ENCODE measurements at regions not wholly inside any gene's neighbourhood (a gene's known extent, or its start where the extent isn't known, plus 50 kb on each side); places are given as distances from the start of the nearest gene placed in this dataset.

- TF ChIP-seq CHD7 (IDR thresholded peaks at IDR 0.05; ENCODE audit: insufficient replicate concordance, low read length) (no peak), POLR2AphosphoS5 (IDR thresholded peaks at IDR 0.05; ENCODE audit: low read depth, low read length) (peak; percentile 47), EP300 (IDR thresholded peaks at IDR 0.05; ENCODE audit: borderline replicate concordance in 1 of 2, low read depth in 2 of 2, low read length in 2 of 2) (no peak), BRCA1 (IDR thresholded peaks at IDR 0.05; ENCODE audit: low read depth, low read length) (no peak), FOSL1 (IDR thresholded peaks at IDR 0.05; ENCODE audit: insufficient read depth, low read depth, low read length) (no peak), KDM5A (IDR thresholded peaks at IDR 0.05; ENCODE audit: low read length) (no peak), ZNF274 (IDR thresholded peaks at IDR 0.05; ENCODE audit: borderline replicate concordance, extremely low read depth, low read length) (no peak), RXRA (IDR thresholded peaks at IDR 0.05; ENCODE audit: insufficient read depth, low read depth, low read length) (no peak), CEBPB (IDR thresholded peaks at IDR 0.05; ENCODE audit: low read depth, low read length) (peak; percentile 77), POLR2A (IDR thresholded peaks at IDR 0.05; ENCODE audit: control extremely low read depth in 1 of 2, low read depth in 2 of 2, low read length in 2 of 2) (0 out of 3 replicates have a peak, but pooled peaks of 1 of the 2 experiments have one; percentile 45), CBX8 (IDR thresholded peaks at IDR 0.05; ENCODE audit: borderline replicate concordance, low read depth, low read length) (no peak)
These were observed 97.0 kb upstream of the SNRPN start (continued) for GRCh38 chr15:24857763-24858162.
